Natural killer cell treated with Interleukin-12 subunit alpha and Interleukin-12 subunit beta and Interleukin-15 and Interleukin-18, amount 100 ng/mL, for 72 hours (primary cell): ENCODE measurements at regions not wholly inside any gene's neighbourhood (a gene's known extent, or its start where the extent isn't known, plus 50 kb on each side); places are given as distances from the start of the nearest gene placed in this dataset.
A peak's percentile ranks its signal among the peaks of the same experiment; 100 is the strongest.

Source experiments
- ATAC-seq, 2 donors: fragments of 150-1000 bp; cut with Tn5 transposase in 1 of 2; sonication (Bioruptor Pico), chemical (Tn5 transposase) in 1 of 2; 2 replicates each; pipeline ENCODE4 v1.10.0; 2021
- DNase-seq: peaks from one replicate; pipeline ENCODE4 v3.0.0; 2022; ENCODE audit warnings: low spot score
- H3K27ac Mint-ChIP-seq, 2 donors: 1 replicate in 1 of 2; 2 replicates in 1 of 2; pipeline ENCODE4 v1.8.0; 2022; ENCODE audit warnings: mixed read lengths in 2 of 2, mild to moderate bottlenecking in 1 of 2, moderate library complexity in 1 of 2
- H3K27me3 Mint-ChIP-seq, 2 donors: 1 replicate in 1 of 2; 2 replicates in 1 of 2; pipeline ENCODE4 v1.8.0; 2022; ENCODE audit warnings: mixed read lengths in 2 of 2
- H3K36me3 Mint-ChIP-seq: one replicate; pipeline ENCODE4 v1.8.0; 2022; ENCODE audit warnings: mixed read lengths
- H3K4me1 Mint-ChIP-seq, 2 donors: 1 replicate in 1 of 2; 2 replicates in 1 of 2; pipeline ENCODE4 v1.8.0; 2022; ENCODE audit warnings: low read depth in 2 of 2, mixed read lengths in 2 of 2, mild to moderate bottlenecking in 1 of 2
- H3K4me3 Mint-ChIP-seq: one replicate; pipeline ENCODE4 v1.8.0; 2022; ENCODE audit warnings: mixed read lengths
- H3K9me3 Mint-ChIP-seq: 2 replicates; pipeline ENCODE4 v1.8.0; 2022; ENCODE audit warnings: mixed read lengths

GRCh38 chr17:34874478-34874877 lies 86.8 kb downstream of the CCT6B start:
- no peaks in the 10 kb centered on the region for H3K4me1 Mint-ChIP-seq
- H3K4me3 Mint-ChIP-seq, result no peak overlapping the region
- H3K9me3 Mint-ChIP-seq, result no peaks in the 10 kb centered on the region

GRCh38 chr17:34872640-34873039 lies 88.6 kb downstream of the CCT6B start:
- no peak overlapping the region for H3K27ac Mint-ChIP-seq
- no peak overlapping the region for H3K4me3 Mint-ChIP-seq
- DNase-seq (no peak), ATAC-seq (no peak)
- peaks cover 25 to 45% of the 10 kb centered on the region in 2 donors for H3K27me3 Mint-ChIP-seq
- H3K36me3 Mint-ChIP-seq, result no peaks in the 10 kb centered on the region
- no peaks in the 10 kb centered on the region for H3K4me1 Mint-ChIP-seq
- H3K9me3 Mint-ChIP-seq, result peaks cover 4% of the 10 kb centered on the region

More at GRCh38 chr17:34874478-34874877, 86.8 kb downstream of the CCT6B start:
- no peak overlapping the region for H3K27ac Mint-ChIP-seq
- H3K36me3 Mint-ChIP-seq, result no peaks in the 10 kb centered on the region
- peaks cover 15 to 30% of the 10 kb centered on the region in 2 donors for H3K27me3 Mint-ChIP-seq
- DNase-seq (no peak), ATAC-seq (no peak)

- no peak for ATAC-seq
- DNase-seq, result no peak
- Mint-ChIP-seq H3K4me3 (no peak overlapping the region), H3K27me3 (peaks cover 22 to 31% of the 10 kb centered on the region in 2 donors), H3K27ac (no peak overlapping the region), H3K36me3 (no peaks in the 10 kb centered on the region), H3K9me3 (peaks cover 4% of the 10 kb centered on the region), H3K4me1 (no peaks in the 10 kb centered on the region)
Observed at GRCh38 chr17:34869641-34870040, 91.6 kb downstream of the CCT6B start.

DNA sequence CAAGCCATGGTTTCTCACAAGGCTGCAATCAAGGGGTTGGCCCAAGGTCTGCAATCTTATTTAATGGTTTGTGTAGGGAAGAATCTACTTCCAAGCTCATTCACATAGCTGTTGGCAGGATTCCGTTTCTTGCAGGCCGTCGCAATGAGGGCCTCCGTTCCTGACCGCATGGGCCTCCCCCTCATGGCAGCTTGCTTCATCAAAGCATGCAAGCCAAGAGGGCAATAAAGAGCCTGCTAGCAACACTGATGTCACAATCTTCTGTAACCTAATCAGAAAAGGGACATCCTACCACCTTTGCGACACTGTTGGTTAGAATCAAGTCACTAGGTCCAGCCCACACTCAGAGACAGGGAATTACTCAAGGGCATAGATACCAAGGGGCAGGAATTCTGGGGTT lies 95.5 kb downstream of the CCT6B start:
- no peak overlapping the region for H3K4me3 Mint-ChIP-seq
- no peak overlapping the region for H3K27ac Mint-ChIP-seq
- no peaks in the 10 kb centered on the region for H3K36me3 Mint-ChIP-seq
- H3K27me3 Mint-ChIP-seq, result peaks cover 13 to 21% of the 10 kb centered on the region in 2 donors
- DNase-seq (no peak), ATAC-seq (no peak)
- H3K4me1 Mint-ChIP-seq, result no peaks in the 10 kb centered on the region
- peaks cover 4% of the 10 kb centered on the region for H3K9me3 Mint-ChIP-seq

GRCh38 chr17:34862384-34862783 lies 98.9 kb downstream of the CCT6B start:
- Mint-ChIP-seq H3K27me3 (peaks cover 7 to 13% of the 10 kb centered on the region in 2 donors), H3K27ac (no peak overlapping the region), H3K4me1 (peaks cover 0 to 4% of the 10 kb centered on the region in 2 donors), H3K4me3 (no peak overlapping the region), H3K9me3 (no peaks in the 10 kb centered on the region), H3K36me3 (no peaks in the 10 kb centered on the region)
- no peak for DNase-seq
- ATAC-seq, result no peak

GRCh38 chr17:34861864-34862263 lies 99.4 kb downstream of the CCT6B start:
- Mint-ChIP-seq H3K27ac (no peak overlapping the region), H3K4me3 (no peak overlapping the region), H3K4me1 (peaks cover 0 to 4% of the 10 kb centered on the region in 2 donors), H3K27me3 (peaks cover 7 to 18% of the 10 kb centered on the region in 2 donors), H3K36me3 (no peaks in the 10 kb centered on the region), H3K9me3 (no peaks in the 10 kb centered on the region)
- ATAC-seq (no peak), DNase-seq (no peak)

DNA sequence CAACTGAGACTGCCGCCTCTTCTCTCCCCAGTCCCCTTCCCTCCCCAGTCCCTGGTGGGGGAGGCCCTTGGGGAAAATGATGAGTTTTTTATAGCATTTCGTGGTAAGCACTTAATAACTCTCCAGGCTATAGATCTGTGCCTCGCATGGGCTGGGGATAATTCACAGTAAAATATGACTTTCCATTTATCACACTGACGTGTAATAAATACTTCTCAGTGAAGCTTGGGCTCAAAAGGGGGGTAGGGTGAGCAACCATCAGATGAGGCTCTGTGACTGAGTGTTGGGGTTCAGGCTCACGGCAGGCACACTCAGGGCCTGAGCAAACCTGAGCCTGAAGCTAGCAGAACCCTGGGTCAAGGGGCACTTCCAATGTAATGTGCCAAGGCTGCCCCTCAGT lies 101.6 kb downstream of the CCT6B start:
- Mint-ChIP-seq H3K4me3 (no peak overlapping the region), H3K4me1 (peaks cover 0 to 4% of the 10 kb centered on the region in 2 donors), H3K27ac (no peak overlapping the region), H3K9me3 (no peaks in the 10 kb centered on the region), H3K27me3 (peaks cover 7 to 18% of the 10 kb centered on the region in 2 donors), H3K36me3 (no peaks in the 10 kb centered on the region)
- ATAC-seq, result no peak
- no peak for DNase-seq

GRCh38 chr17:34858591-34859565 lies 102.4 kb downstream of the CCT6B start:
- Mint-ChIP-seq H3K4me1 (peaks cover 0 to 4% of the 10 kb centered on the region in 2 donors), H3K36me3 (no peaks in the 10 kb centered on the region), H3K27ac (no peak overlapping the region), H3K4me3 (no peak overlapping the region), H3K27me3 (peaks cover 7 to 21% of the 10 kb centered on the region in 2 donors), H3K9me3 (no peaks in the 10 kb centered on the region)
- no peak for DNase-seq
- ATAC-seq, result peak in 1 of 2 donors; percentile 25

- ATAC-seq (no peak), DNase-seq (no peak)
- Mint-ChIP-seq H3K4me3 (no peak overlapping the region), H3K9me3 (no peaks in the 10 kb centered on the region), H3K4me1 (no peaks in the 10 kb centered on the region), H3K27me3 (peaks cover 0 to 14% of the 10 kb centered on the region in 2 donors), H3K27ac (no peak overlapping the region), H3K36me3 (no peaks in the 10 kb centered on the region)
Observed at GRCh38 chr17:34853924-34854323, 107.3 kb downstream of the CCT6B start.

DNA sequence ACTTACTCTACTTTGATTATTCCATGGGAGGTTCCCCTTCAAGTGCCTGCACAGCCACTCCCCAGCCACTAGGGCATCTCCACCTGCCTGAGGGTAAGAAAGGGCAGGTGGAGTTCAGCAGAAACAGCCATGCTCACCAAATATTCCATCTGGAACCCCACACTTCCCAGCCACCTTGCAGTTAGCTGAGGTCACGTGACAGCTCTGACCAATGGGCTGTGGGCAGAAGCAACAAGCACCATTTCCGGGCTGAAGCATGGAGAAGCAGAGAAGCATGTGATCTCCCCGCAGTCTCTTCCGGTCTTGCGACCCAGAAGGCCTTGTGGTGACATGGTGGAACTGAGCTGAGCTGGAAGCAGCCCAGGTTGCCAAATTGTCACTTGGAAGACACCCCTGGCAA lies 108.6 kb downstream of the CCT6B start:
- Mint-ChIP-seq H3K27ac (no peak overlapping the region), H3K27me3 (peaks cover 0 to 13% of the 10 kb centered on the region in 2 donors), H3K9me3 (no peaks in the 10 kb centered on the region), H3K4me3 (no peak overlapping the region), H3K36me3 (no peaks in the 10 kb centered on the region), H3K4me1 (no peaks in the 10 kb centered on the region)
- ATAC-seq (no peak), DNase-seq (no peak)

- DNase-seq (no peak), ATAC-seq (no peak)
- Mint-ChIP-seq H3K27ac (no peak overlapping the region), H3K36me3 (no peaks in the 10 kb centered on the region), H3K4me1 (no peaks in the 10 kb centered on the region), H3K9me3 (no peaks in the 10 kb centered on the region), H3K4me3 (no peak overlapping the region), H3K27me3 (peaks cover 0 to 10% of the 10 kb centered on the region in 2 donors)
Observed at GRCh38 chr17:34851961-34852540, 109.2 kb downstream of the CCT6B start.

GRCh38 chr17:34850964-34851363 lies 110.3 kb downstream of the CCT6B start:
- Mint-ChIP-seq H3K36me3 (no peaks in the 10 kb centered on the region), H3K4me3 (no peak overlapping the region), H3K27ac (no peak overlapping the region), H3K9me3 (no peaks in the 10 kb centered on the region), H3K27me3 (peaks cover 0 to 7% of the 10 kb centered on the region in 2 donors), H3K4me1 (no peaks in the 10 kb centered on the region)
- ATAC-seq (no peak), DNase-seq (no peak)

DNA sequence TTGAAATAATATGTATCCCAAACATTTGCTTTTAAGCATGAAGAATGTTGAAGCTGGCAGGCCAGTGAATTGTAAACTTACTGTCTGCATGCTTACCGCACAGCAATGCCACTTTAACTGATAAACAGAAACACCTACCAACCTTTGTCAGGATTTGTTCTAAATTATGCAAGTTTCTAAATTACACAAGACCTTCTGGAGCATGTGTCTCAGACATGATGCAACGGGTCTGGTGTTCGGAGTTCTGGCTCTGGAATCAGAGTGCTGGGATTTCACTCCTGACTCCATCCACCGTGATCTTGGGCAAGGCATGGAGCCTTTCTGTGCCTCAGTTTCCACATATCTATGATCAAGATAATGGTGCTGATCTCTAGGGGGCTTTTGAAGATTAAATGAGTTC lies 111.2 kb downstream of the CCT6B start:
- no peaks in the 10 kb centered on the region for H3K9me3 Mint-ChIP-seq
- H3K4me3 Mint-ChIP-seq, result no peak overlapping the region
- DNase-seq (no peak), ATAC-seq (no peak)
- no peak overlapping the region for H3K27ac Mint-ChIP-seq
- no peaks in the 10 kb centered on the region for H3K36me3 Mint-ChIP-seq
- H3K4me1 Mint-ChIP-seq, result no peaks in the 10 kb centered on the region
- H3K27me3 Mint-ChIP-seq, result peaks cover 0 to 10% of the 10 kb centered on the region in 2 donors

DNA sequence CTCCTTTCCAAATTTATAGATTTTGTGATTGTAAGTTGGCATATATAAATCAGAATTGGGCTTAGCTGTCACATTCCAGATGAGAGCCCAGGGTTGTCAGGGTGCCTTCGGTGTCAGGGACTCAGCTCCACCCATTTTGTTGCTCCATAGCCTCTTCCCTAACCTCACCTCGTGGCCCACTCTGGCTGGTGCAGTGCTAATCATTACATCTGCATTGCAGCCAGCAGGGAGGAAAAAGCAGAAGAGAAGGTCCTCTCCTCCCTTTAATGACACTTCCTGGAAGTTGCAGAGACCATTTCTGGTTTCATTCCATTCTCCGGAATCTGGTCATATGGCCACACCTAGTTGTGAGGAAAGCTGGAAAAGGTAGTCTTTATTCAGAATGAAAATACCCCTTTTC lies 113.3 kb downstream of the CCT6B start:
- H3K4me3 Mint-ChIP-seq, result no peak overlapping the region
- no peak for ATAC-seq

More for the DNA sequence above, 113.3 kb downstream of the CCT6B start:
- peaks cover 0 to 4% of the 10 kb centered on the region in 2 donors for H3K27me3 Mint-ChIP-seq
- no peaks in the 10 kb centered on the region for H3K36me3 Mint-ChIP-seq
- H3K9me3 Mint-ChIP-seq, result no peaks in the 10 kb centered on the region
- no peak overlapping the region for H3K27ac Mint-ChIP-seq
- H3K4me1 Mint-ChIP-seq, result no peaks in the 10 kb centered on the region
- DNase-seq, result no peak
